Panc1 (cell line): ENCODE measurements at regions not wholly inside any gene's neighbourhood (a gene's known extent, or its start where the extent isn't known, plus 50 kb on each side); places are given as distances from the start of the nearest gene placed in this dataset.

Source experiments
- ATAC-seq: fragments of 200-7000 bp; cut with Tn5 transposase; 2 replicates; pipeline ENCODE4 v1.9.1; 2020; ENCODE audit warnings: mild to moderate bottlenecking, moderate library complexity
- BruUV-seq: library from RNA; stranded (reverse); fragments of 400-500 nt; replicated peaks from 2 replicates; lab custom pipeline; 2021; lab: Mats Ljungman, UMichigan
- CTCF ChIA-PET: fragments of 300-600 bp; sonication (Branson Sonifier 250); formaldehyde crosslinking; loops from one replicate; lab custom pipeline; 2022; ENCODE audit warnings: antibody characterized with exemption; lab: Charles Lee
- POLR2A ChIA-PET: fragments of 300-600 bp; sonication (Branson Sonifier 250); formaldehyde crosslinking; loops from one replicate; lab custom pipeline; 2022; ENCODE audit warnings: antibody characterized with exemption; lab: Charles Lee
- DNase-seq: peaks from one replicate; pipeline ENCODE4 v3.0.0-alpha.2; 2010; ENCODE audit warnings: low read depth, low spot score
- H3K27ac ChIP-seq: 2 replicates; pipeline ENCODE4 v1.5.1; 2011; ENCODE audit warnings: mild to moderate bottlenecking, low read length, inconsistent platforms
- H3K27me3 ChIP-seq: fragments of 200-500 bp; sonication (Bioruptor generic); 2 replicates; pipeline ENCODE4 v1.6.0; 2014; ENCODE audit warnings: low read length, inconsistent platforms; ENCODE audit not compliant: control insufficient read depth, insufficient read depth
- H3K36me3 ChIP-seq: fragments of 200-500 bp; sonication (Bioruptor generic); 2 replicates; pipeline ENCODE4 v1.5.1; 2014; ENCODE audit warnings: inconsistent platforms, mild to moderate bottlenecking, low read length, moderate library complexity; ENCODE audit not compliant: control insufficient read depth, insufficient read depth
- H3K4me1 ChIP-seq: 2 replicates; pipeline ENCODE4 v1.5.1; 2011; ENCODE audit warnings: inconsistent platforms, mild to moderate bottlenecking, low read length, moderate library complexity; ENCODE audit not compliant: control insufficient read depth, insufficient read depth
- H3K4me3 ChIP-seq, 2 experiments: 2 replicates each; pipeline ENCODE4 v1.5.1; 2011 to 2012; ENCODE audit warnings: low read depth in 2 of 2, low read length in 2 of 2, mild to moderate bottlenecking in 2 of 2, inconsistent platforms in 1 of 2, moderate library complexity in 1 of 2
- H3K9me3 ChIP-seq: fragments of 200-500 bp; sonication (Bioruptor generic); 2 replicates; pipeline ENCODE4 v1.5.1; 2014; ENCODE audit warnings: low read depth, mild to moderate bottlenecking, inconsistent platforms, low read length, moderate library complexity; ENCODE audit not compliant: control insufficient read depth, insufficient read depth
- POLR2AphosphoS5 ChIP-seq: IDR thresholded peaks from 2 replicates; pipeline ENCODE4 v1.6.1; 2012; ENCODE audit warnings: mild to moderate bottlenecking, low read depth, low read length, moderate library complexity
- SIN3A ChIP-seq: IDR thresholded peaks from 2 replicates; pipeline ENCODE4 v1.6.1; 2012; ENCODE audit warnings: low read depth, mild to moderate bottlenecking, low read length, moderate library complexity, borderline replicate concordance; ENCODE audit not compliant: insufficient read depth
- TCF7L2 ChIP-seq: IDR thresholded peaks from 2 replicates; pipeline ENCODE4 v1.6.1; 2011; ENCODE audit warnings: mild to moderate bottlenecking, low read depth, low read length, inconsistent platforms
- in situ Hi-C: cut with HindIII; loops from 2 replicates; pipeline ENCODE4 v1.10.0; 2016; ENCODE audit warnings: low sequenced_read_pairs, low pct_unique_long_range_greater_than_20kb
- intact Hi-C: fragments of 100-400 bp; cut with micrococcal nuclease; formaldehyde crosslinking; loops from one replicate; pipeline ENCODE4 v1.10.0; 2022; ENCODE audit not compliant: unreplicated experiment
- TF ChIP-seq, protein P1 (sequence below), 2 experiments: IDR thresholded peaks; 2 replicates each; pipeline ENCODE4 v1.6.1; 2011 to 2012; ENCODE audit warnings: low read depth in 2 of 2, control low read depth in 1 of 2, low read length in 1 of 2, mild to moderate bottlenecking in 1 of 2, moderate library complexity in 1 of 2; ENCODE audit not compliant: insufficient read depth in 1 of 2
- TF ChIP-seq, protein P2 (sequence below): fragments of 450-650 bp; IDR thresholded peaks from 2 replicates; pipeline ENCODE4 v1.5.1; 2017; ENCODE audit warnings: mild to moderate bottlenecking

DNA sequence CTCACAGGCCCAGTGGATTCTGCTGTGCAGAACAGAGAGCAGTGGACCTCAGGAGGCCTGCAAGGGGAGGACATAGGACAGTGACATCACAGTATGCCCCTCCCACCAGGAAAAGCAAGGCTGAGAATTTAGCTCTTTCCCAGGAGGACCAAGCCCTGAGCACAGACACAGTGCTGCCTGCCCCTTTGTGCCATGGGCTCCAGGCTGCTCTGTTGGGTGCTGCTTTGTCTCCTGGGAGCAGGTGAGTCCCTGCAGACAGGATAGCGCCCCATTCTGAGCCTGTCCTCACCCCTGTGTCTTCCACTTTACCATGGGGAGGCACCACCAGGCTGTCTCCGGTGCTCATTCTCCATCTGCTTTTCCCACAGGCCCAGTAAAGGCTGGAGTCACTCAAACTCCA, 63.0 kb upstream of the PRSS58 start:
- POLR2A ChIA-PET: no interaction called here
- no peak for ATAC-seq
- Histone ChIP-seq H3K4me1 (no peaks in the 10 kb centered on the region), H3K36me3 (no peaks in the 10 kb centered on the region), H3K4me3 (no peak overlapping the region), H3K9me3 (no peaks in the 10 kb centered on the region), H3K27me3 (no peaks in the 10 kb centered on the region), H3K27ac (no peak overlapping the region)
- TF ChIP-seq, protein P1, sequence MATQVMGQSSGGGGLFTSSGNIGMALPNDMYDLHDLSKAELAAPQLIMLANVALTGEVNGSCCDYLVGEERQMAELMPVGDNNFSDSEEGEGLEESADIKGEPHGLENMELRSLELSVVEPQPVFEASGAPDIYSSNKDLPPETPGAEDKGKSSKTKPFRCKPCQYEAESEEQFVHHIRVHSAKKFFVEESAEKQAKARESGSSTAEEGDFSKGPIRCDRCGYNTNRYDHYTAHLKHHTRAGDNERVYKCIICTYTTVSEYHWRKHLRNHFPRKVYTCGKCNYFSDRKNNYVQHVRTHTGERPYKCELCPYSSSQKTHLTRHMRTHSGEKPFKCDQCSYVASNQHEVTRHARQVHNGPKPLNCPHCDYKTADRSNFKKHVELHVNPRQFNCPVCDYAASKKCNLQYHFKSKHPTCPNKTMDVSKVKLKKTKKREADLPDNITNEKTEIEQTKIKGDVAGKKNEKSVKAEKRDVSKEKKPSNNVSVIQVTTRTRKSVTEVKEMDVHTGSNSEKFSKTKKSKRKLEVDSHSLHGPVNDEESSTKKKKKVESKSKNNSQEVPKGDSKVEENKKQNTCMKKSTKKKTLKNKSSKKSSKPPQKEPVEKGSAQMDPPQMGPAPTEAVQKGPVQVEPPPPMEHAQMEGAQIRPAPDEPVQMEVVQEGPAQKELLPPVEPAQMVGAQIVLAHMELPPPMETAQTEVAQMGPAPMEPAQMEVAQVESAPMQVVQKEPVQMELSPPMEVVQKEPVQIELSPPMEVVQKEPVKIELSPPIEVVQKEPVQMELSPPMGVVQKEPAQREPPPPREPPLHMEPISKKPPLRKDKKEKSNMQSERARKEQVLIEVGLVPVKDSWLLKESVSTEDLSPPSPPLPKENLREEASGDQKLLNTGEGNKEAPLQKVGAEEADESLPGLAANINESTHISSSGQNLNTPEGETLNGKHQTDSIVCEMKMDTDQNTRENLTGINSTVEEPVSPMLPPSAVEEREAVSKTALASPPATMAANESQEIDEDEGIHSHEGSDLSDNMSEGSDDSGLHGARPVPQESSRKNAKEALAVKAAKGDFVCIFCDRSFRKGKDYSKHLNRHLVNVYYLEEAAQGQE (IDR thresholded peaks at IDR 0.05; ENCODE audit: insufficient read depth in 1 of 2, low read depth in 2 of 2, low read length in 1 of 2): no peak
- TF ChIP-seq, protein P2, sequence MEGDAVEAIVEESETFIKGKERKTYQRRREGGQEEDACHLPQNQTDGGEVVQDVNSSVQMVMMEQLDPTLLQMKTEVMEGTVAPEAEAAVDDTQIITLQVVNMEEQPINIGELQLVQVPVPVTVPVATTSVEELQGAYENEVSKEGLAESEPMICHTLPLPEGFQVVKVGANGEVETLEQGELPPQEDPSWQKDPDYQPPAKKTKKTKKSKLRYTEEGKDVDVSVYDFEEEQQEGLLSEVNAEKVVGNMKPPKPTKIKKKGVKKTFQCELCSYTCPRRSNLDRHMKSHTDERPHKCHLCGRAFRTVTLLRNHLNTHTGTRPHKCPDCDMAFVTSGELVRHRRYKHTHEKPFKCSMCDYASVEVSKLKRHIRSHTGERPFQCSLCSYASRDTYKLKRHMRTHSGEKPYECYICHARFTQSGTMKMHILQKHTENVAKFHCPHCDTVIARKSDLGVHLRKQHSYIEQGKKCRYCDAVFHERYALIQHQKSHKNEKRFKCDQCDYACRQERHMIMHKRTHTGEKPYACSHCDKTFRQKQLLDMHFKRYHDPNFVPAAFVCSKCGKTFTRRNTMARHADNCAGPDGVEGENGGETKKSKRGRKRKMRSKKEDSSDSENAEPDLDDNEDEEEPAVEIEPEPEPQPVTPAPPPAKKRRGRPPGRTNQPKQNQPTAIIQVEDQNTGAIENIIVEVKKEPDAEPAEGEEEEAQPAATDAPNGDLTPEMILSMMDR: no peak
- TF ChIP-seq POLR2AphosphoS5 (no peak), TCF7L2 (no peak), SIN3A (no peak)
- DNase-seq: no peak
- intact Hi-C loops: no loop called here
- CTCF ChIA-PET: no interaction called here
- BruUV-seq: no TSS peak
- in situ Hi-C loops: no loop called here

DNA sequence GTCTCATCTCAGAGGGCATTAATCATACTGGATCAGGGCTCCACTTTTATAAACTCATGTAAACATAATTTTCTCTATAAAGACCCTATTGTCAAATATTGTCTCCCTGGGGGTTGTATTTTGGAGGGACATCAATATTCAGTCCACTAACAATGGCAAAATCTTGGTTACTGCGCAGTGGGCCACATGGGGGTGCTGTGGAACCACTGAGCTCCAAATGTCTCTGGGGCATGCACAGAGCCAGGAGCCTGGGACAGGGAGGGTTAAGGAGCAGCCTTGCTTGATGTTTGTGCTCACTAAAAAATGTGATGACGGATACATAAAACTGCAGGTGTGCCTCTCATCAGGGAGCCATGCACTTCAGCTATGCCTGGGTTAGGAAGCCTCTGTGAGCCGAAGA, 62.1 kb upstream of the PRSS58 start:
- DNase-seq (no peak), ATAC-seq (no peak)
- no peak for TF ChIP-seq POLR2AphosphoS5
- TF ChIP-seq, protein P2: peak; percentile 43
- no peak for TF ChIP-seq TCF7L2
- TF ChIP-seq, protein P1 (IDR thresholded peaks at IDR 0.05; ENCODE audit: insufficient read depth in 1 of 2, low read depth in 2 of 2, low read length in 1 of 2): no peak
- Histone ChIP-seq H3K27ac (no peak overlapping the region), H3K9me3 (no peaks in the 10 kb centered on the region), H3K4me3 (no peak overlapping the region), H3K36me3 (no peaks in the 10 kb centered on the region), H3K4me1 (no peaks in the 10 kb centered on the region), H3K27me3 (no peaks in the 10 kb centered on the region)
- in situ Hi-C loops (no loop called here), intact Hi-C loops (no loop called here)
- POLR2A ChIA-PET: no interaction called here
- no TSS peak for BruUV-seq
- CTCF ChIA-PET: interaction anchor here (0.6 kb wide), 1 partner anchor 27 kb away, joined by 3 read pairs; no protein-coding TSS in a partner anchor
